Panc1 (cell line): ENCODE measurements at regions not wholly inside any gene's neighbourhood (a gene's known extent, or its start where the extent isn't known, plus 50 kb on each side); places are given as distances from the start of the nearest gene placed in this dataset.

Experiments
- ATAC-seq: fragments of 200-7000 bp; cut with Tn5 transposase; 2 replicates; pipeline ENCODE4 v1.9.1; 2020; ENCODE audit warnings: mild to moderate bottlenecking, moderate library complexity
- BruUV-seq: library from RNA; stranded (reverse); fragments of 400-500 nt; replicated peaks from 2 replicates; lab custom pipeline; 2021; lab: Mats Ljungman, UMichigan
- CTCF ChIA-PET: fragments of 300-600 bp; sonication (Branson Sonifier 250); formaldehyde crosslinking; loops from one replicate; lab custom pipeline; 2022; ENCODE audit warnings: antibody characterized with exemption; lab: Charles Lee
- POLR2A ChIA-PET: fragments of 300-600 bp; sonication (Branson Sonifier 250); formaldehyde crosslinking; loops from one replicate; lab custom pipeline; 2022; ENCODE audit warnings: antibody characterized with exemption; lab: Charles Lee
- DNase-seq: peaks from one replicate; pipeline ENCODE4 v3.0.0-alpha.2; 2010; ENCODE audit warnings: low read depth, low spot score
- H3K27ac ChIP-seq: 2 replicates; pipeline ENCODE4 v1.5.1; 2011; ENCODE audit warnings: mild to moderate bottlenecking, low read length, inconsistent platforms
- H3K27me3 ChIP-seq: fragments of 200-500 bp; sonication (Bioruptor generic); 2 replicates; pipeline ENCODE4 v1.6.0; 2014; ENCODE audit warnings: low read length, inconsistent platforms; ENCODE audit not compliant: control insufficient read depth, insufficient read depth
- H3K36me3 ChIP-seq: fragments of 200-500 bp; sonication (Bioruptor generic); 2 replicates; pipeline ENCODE4 v1.5.1; 2014; ENCODE audit warnings: inconsistent platforms, mild to moderate bottlenecking, low read length, moderate library complexity; ENCODE audit not compliant: control insufficient read depth, insufficient read depth
- H3K4me1 ChIP-seq: 2 replicates; pipeline ENCODE4 v1.5.1; 2011; ENCODE audit warnings: inconsistent platforms, mild to moderate bottlenecking, low read length, moderate library complexity; ENCODE audit not compliant: control insufficient read depth, insufficient read depth
- H3K4me3 ChIP-seq, 2 experiments: 2 replicates each; pipeline ENCODE4 v1.5.1; 2011 to 2012; ENCODE audit warnings: low read depth in 2 of 2, low read length in 2 of 2, mild to moderate bottlenecking in 2 of 2, inconsistent platforms in 1 of 2, moderate library complexity in 1 of 2
- H3K9me3 ChIP-seq: fragments of 200-500 bp; sonication (Bioruptor generic); 2 replicates; pipeline ENCODE4 v1.5.1; 2014; ENCODE audit warnings: low read depth, mild to moderate bottlenecking, inconsistent platforms, low read length, moderate library complexity; ENCODE audit not compliant: control insufficient read depth, insufficient read depth
- CTCF ChIP-seq: fragments of 450-650 bp; IDR thresholded peaks from 2 replicates; pipeline ENCODE4 v1.5.1; 2017; ENCODE audit warnings: mild to moderate bottlenecking
- POLR2AphosphoS5 ChIP-seq: IDR thresholded peaks from 2 replicates; pipeline ENCODE4 v1.6.1; 2012; ENCODE audit warnings: mild to moderate bottlenecking, low read depth, low read length, moderate library complexity
- REST ChIP-seq, 2 experiments: IDR thresholded peaks; 2 replicates each; pipeline ENCODE4 v1.6.1; 2011 to 2012; ENCODE audit warnings: low read depth in 2 of 2, control low read depth in 1 of 2, low read length in 1 of 2, mild to moderate bottlenecking in 1 of 2, moderate library complexity in 1 of 2; ENCODE audit not compliant: insufficient read depth in 1 of 2
- SIN3A ChIP-seq: IDR thresholded peaks from 2 replicates; pipeline ENCODE4 v1.6.1; 2012; ENCODE audit warnings: low read depth, mild to moderate bottlenecking, low read length, moderate library complexity, borderline replicate concordance; ENCODE audit not compliant: insufficient read depth
- TCF7L2 ChIP-seq: IDR thresholded peaks from 2 replicates; pipeline ENCODE4 v1.6.1; 2011; ENCODE audit warnings: mild to moderate bottlenecking, low read depth, low read length, inconsistent platforms
- in situ Hi-C: cut with HindIII; loops from 2 replicates; pipeline ENCODE4 v1.10.0; 2016; ENCODE audit warnings: low sequenced_read_pairs, low pct_unique_long_range_greater_than_20kb
- intact Hi-C: fragments of 100-400 bp; cut with micrococcal nuclease; formaldehyde crosslinking; loops from one replicate; pipeline ENCODE4 v1.10.0; 2022; ENCODE audit not compliant: unreplicated experiment

GRCh38 chr1:47592296-47593012, 154.6 kb downstream of the FOXD2 start:
- no peaks in the 10 kb centered on the region for H3K4me1 ChIP-seq
- ChIA-PET POLR2A (no interaction called here), CTCF (interaction anchor here (0.7 kb wide), 1 partner anchor 234 kb away, joined by 3 read pairs; no protein-coding TSS in a partner anchor)
- no peak; the same call in 1 of the 2 replicates for ATAC-seq
- H3K36me3 ChIP-seq, result no peaks in the 10 kb centered on the region
- no TSS peak for BruUV-seq
- H3K27me3 ChIP-seq, result peaks cover 3% of the 10 kb centered on the region; the same call in 1 of the 2 replicates
- intact Hi-C loops, result no loop called here
- no peak overlapping the region for H3K27ac ChIP-seq
- H3K4me3 ChIP-seq, result no peak overlapping the region
- DNase-seq, result no peak
- TF ChIP-seq CTCF (no peak), SIN3A (no peak), TCF7L2 (no peak; the same call in 1 of the 2 replicates), POLR2AphosphoS5 (no peak), REST (IDR thresholded peaks at IDR 0.05; ENCODE audit: insufficient read depth in 1 of 2, low read depth in 2 of 2, low read length in 1 of 2) (no peak)
- in situ Hi-C loops, result no loop called here
- H3K9me3 ChIP-seq, result no peaks in the 10 kb centered on the region

GRCh38 chr1:47593013-47593568, 155.2 kb downstream of the FOXD2 start:
- CTCF ChIA-PET, result interaction anchor here (0.7 kb wide), 1 partner anchor 233 kb away, joined by 3 read pairs; no protein-coding TSS in a partner anchor
- H3K27me3 ChIP-seq, result peaks cover 3% of the 10 kb centered on the region; the same call in 1 of the 2 replicates
- no peaks in the 10 kb centered on the region for H3K9me3 ChIP-seq
- no peak for DNase-seq
- TF ChIP-seq TCF7L2 (no peak), POLR2AphosphoS5 (no peak), REST (IDR thresholded peaks at IDR 0.05; ENCODE audit: insufficient read depth in 1 of 2, low read depth in 2 of 2, low read length in 1 of 2) (no peak), CTCF (no peak)
- in situ Hi-C loops (no loop called here), intact Hi-C loops (no loop called here)
- POLR2A ChIA-PET, result no interaction called here
- H3K4me3 ChIP-seq, result no peak overlapping the region
- no TSS peak for BruUV-seq
- H3K27ac ChIP-seq, result no peak overlapping the region
- ATAC-seq, result no peak
- H3K4me1 ChIP-seq, result no peaks in the 10 kb centered on the region
- H3K36me3 ChIP-seq, result no peaks in the 10 kb centered on the region
